Mesodermal cell (in vitro differentiated cells): ENCODE measurements at regions not wholly inside any gene's neighbourhood (a gene's known extent, or its start where the extent isn't known, plus 50 kb on each side); places are given as distances from the start of the nearest gene placed in this dataset.

Source experiments
- H3K27ac ChIP-seq: 2 replicates; pipeline ENCODE4 v1.7.0; 2013; ENCODE audit warnings: mild to moderate bottlenecking, low read depth, low read length, moderate library complexity; ENCODE audit not compliant: severe bottlenecking
- H3K36me3 ChIP-seq: 2 replicates; pipeline ENCODE4 v1.7.1; 2013; ENCODE audit warnings: mild to moderate bottlenecking, low read length, moderate library complexity; ENCODE audit not compliant: control insufficient read depth, insufficient read depth
- H3K4me1 ChIP-seq: one replicate; pipeline ENCODE4 v1.7.1; 2013; ENCODE audit warnings: mild to moderate bottlenecking, low read length; ENCODE audit not compliant: insufficient read depth, control insufficient read depth, poor library complexity, severe bottlenecking
- H3K4me3 ChIP-seq: 2 replicates; pipeline ENCODE4 v1.7.0; 2013; ENCODE audit warnings: low read length, control low read depth, mild to moderate bottlenecking; ENCODE audit not compliant: insufficient read depth, poor library complexity, severe bottlenecking; ENCODE audit errors: extremely low read depth
- H3K9me3 ChIP-seq: 2 replicates; pipeline ENCODE4 v1.7.1; 2013; ENCODE audit warnings: mild to moderate bottlenecking, low read length, moderate library complexity; ENCODE audit not compliant: control insufficient read depth
- WGBS, 2 experiments: methylation state at CpG; one replicate each; pipeline ENCODE4 v1.1.5; 2013; ENCODE audit warnings: missing lambda C conversion rate in 2 of 2; ENCODE audit not compliant: insufficient coverage in 2 of 2; 5-methylcytosine and 5-hydroxymethylcytosine counted together

DNA sequence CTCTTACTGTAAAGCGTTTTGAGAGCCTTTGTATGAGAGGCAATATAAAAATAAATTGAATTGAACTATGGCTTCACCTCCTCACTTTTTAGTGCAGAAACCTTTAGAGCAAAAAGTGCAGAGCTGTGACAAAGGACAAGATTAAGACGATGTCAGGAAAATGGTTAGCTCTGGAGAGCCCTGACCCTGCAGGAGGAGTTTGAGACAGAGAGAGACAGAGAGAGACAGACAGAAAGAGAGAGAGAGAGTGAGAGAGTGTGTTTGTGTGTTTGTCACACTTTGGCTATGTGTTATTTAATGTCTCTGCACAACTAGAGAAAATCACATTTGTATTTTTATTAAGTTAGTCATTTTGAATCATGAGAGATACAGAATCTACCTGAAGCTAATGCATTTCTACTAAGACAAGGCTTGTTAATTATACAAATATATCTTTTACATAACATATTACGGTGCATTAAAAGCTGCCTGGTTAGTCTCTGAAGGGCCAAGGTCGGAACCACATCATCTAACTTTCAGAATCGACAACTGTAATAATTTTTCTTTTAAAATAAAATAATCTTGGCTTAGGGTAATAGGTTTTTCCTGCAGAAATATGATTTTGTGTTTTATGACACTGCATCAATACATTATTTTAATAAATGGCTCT is 423.5 kb upstream of the ZEB2 start:
- no peak overlapping the region for H3K4me3 ChIP-seq
- H3K4me1 ChIP-seq: peaks cover 23% of the 10 kb centered on the region
- H3K36me3 ChIP-seq: no peaks in the 10 kb centered on the region
- H3K27ac ChIP-seq: peak overlapping the region; percentile 31
- no peaks in the 10 kb centered on the region for H3K9me3 ChIP-seq
- WGBS, 2 experiments: 86 to 93% methylated on average over 1 of the region's 5 CpGs

DNA sequence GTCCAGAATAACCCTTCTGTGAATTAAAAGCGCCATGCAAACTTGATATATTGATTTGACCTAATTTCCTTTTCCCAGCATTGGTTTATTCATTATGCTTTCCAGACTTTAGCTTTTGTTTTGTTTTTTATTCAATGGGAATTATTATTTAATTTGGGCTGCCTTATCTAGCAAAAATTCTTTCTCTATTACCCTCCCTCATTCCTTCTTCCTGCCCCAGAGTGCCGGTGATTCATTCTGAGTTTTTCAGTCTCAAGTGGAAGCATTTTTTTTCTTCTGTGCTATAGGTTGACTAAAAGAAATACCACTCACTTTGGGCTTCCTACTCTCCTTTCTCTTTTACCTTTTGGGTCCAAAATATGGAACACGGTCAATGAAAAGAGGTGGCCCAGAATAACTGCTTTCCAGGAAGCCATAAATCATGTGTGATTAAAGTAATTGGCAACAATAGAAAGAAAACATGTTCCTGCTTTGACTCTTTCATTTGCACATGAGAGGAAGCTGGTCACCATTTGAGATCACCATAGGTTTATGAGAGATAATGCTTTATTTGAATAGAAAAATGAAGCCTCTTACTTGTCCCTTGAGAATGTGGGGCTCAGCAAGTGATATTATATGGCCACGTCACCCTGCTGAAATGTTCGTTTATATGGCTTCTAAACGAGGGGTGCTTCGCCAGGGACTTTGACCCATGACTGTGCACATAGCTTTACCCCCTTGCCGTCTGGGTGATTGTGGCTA is 422.8 kb upstream of the ZEB2 start:
- no peaks in the 10 kb centered on the region for H3K36me3 ChIP-seq
- no peaks in the 10 kb centered on the region for H3K9me3 ChIP-seq
- H3K27ac ChIP-seq: no peak overlapping the region
- H3K4me3 ChIP-seq: no peak overlapping the region
- WGBS, 2 experiments: 94 to 97% methylated on average over 5 to 6 of the region's 8 CpGs
- peaks cover 30% of the 10 kb centered on the region for H3K4me1 ChIP-seq

DNA sequence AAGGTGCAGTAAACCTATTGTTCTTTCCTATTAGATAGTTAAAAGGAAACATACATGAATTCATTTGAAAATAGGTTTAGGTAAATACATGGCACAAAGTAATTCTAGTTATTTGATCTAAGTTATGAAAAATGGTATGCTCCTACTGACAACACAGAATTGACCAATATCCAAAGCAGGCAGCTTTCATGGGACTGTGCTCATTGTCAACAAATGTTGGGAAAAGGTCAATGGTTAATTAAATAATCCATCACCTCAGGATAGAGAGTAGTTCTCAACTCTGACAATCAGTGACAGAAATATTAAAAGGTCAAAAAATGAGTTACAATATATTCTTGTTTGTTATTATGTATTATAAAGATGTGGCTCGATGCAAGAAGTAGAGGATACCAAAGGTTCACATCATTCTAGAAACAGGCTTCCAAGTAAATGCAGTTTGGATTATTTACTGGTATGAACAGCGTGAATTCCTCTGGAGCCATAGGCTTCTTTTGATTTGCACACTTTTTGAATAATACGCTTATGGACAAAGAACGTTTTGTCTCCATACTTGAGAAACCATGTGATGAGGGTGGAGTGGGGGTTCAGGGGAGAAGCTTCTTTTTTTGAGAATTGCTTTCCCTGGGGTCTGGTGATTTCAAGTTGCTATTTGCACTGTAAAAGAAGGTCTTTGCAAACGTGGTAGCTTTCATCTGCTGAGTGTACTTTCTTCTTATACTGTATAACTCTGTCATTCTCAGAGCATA is 422.0 kb upstream of the ZEB2 start:
- Histone ChIP-seq H3K36me3 (no peaks in the 10 kb centered on the region), H3K27ac (no peak overlapping the region), H3K9me3 (no peaks in the 10 kb centered on the region), H3K4me1 (peaks cover 31% of the 10 kb centered on the region), H3K4me3 (no peak overlapping the region)
- 55 to 94% methylated on average over 2 to 4 of the region's 5 CpGs for WGBS, 2 experiments

DNA sequence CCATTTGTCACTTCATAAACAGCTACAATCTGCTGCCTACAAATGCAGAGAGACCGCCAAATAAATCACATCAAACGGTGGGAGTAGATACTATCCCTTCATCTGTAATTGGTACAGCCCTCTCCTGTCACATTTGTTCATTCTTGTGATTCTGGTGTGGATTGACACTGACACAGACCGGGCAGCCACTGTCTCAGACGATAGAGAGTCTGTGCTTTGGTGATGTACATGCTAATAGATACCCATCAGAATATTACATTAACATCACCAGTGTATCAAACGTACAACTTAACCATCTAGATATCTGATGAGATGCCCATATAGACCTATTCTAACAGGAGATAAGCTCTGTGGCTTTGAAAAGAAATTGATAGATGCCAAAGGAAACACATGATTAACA is 419.7 kb upstream of the ZEB2 start:
- Histone ChIP-seq H3K4me1 (peaks cover 36% of the 10 kb centered on the region), H3K27ac (no peak overlapping the region), H3K36me3 (no peaks in the 10 kb centered on the region), H3K4me3 (no peak overlapping the region), H3K9me3 (no peaks in the 10 kb centered on the region)
- WGBS, 2 experiments: no CpG with 5 or more reads among the region's 5 CpGs

DNA sequence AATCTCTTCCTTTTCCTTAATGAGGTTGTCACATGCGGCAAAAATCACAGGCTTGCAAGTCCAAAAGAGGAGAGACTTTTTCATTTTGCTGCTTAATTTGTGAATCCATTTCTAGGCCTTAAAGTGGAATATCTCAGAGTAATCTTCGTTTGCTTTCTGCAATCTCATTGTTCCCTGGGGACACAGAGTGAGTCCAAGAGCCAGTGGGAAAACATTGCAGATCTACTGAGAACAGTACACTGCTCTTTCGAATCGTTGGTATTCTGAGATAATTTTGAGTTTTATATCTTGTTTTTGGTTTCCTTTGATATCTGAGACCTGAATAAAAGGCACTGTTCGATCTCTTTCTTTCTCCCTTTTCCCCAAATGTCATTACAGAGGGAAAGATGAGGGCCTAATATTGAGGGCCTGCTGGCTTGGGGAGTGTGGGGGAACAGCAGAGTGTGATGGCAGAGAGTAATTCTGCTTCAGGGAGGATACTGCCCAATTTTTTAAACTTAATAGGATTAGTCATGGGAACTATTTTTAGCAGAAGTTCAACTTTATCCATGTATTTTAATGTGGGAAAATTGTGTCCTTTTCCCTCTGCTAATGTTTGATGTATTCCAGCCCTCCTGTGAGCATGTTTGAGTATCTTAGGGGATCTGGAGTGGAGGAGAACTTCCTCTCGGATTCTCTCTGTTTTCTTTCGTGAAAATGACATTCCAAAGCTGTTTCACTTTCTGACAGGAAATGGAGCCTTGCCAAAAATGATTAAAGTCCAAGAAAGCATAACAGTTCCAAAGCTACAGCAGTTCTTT is 418.2 kb upstream of the ZEB2 start:
- 67 to 68% methylated on average over 4 of the region's 7 CpGs for WGBS, 2 experiments
- H3K4me1 ChIP-seq: peaks cover 25% of the 10 kb centered on the region
- H3K27ac ChIP-seq: peak overlapping the region; percentile 88
- H3K36me3 ChIP-seq: no peaks in the 10 kb centered on the region
- no peak overlapping the region for H3K4me3 ChIP-seq
- H3K9me3 ChIP-seq: no peaks in the 10 kb centered on the region

DNA sequence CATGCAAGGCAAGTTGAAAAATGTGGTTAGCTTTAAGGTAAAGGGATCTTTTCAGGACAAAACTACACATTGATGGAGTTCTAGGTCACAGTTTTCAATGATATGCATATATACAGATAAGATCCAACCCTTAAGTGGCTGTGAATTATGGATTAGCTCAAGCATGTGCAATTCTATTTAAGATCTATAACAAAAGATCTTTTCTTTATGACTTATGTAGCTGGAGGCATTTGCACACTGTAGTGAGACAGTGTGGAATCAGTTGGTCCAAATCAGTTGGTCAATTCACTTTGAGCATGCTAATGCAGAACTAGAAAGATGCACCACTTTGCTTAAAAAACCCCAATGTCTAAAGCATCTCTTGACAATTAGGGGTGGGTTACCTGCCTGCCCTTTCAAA is 417.1 kb upstream of the ZEB2 start:
- no peaks in the 10 kb centered on the region for H3K36me3 ChIP-seq
- H3K4me3 ChIP-seq: no peak overlapping the region
- H3K9me3 ChIP-seq: no peaks in the 10 kb centered on the region
- H3K4me1 ChIP-seq: peaks cover 15% of the 10 kb centered on the region
- H3K27ac ChIP-seq: no peak overlapping the region

DNA sequence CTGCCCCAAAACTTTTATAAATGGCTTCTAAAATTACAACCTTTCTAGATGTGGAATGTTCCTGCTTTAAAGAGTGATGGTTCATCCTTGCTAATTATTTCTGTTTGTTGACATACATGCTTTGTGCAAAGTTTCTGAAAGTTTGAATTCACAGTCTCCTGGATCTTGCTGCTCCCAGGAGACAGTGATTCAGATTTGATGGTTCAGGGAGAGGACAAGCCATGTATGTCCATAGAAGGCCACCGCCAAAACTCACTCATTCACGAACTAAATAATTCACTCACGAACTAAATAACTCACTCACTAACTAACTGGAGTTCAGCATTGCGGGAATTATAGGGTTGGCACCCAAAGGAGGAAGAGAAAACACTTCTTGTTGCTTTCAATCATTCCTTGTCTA is 416.5 kb upstream of the ZEB2 start:
- H3K4me1 ChIP-seq: peaks cover 13% of the 10 kb centered on the region
- H3K36me3 ChIP-seq: no peaks in the 10 kb centered on the region
- WGBS, 2 experiments: 80 to 96% methylated on average over 1 to 4 of the region's 4 CpGs
- no peak overlapping the region for H3K27ac ChIP-seq
- H3K9me3 ChIP-seq: no peaks in the 10 kb centered on the region
- no peak overlapping the region for H3K4me3 ChIP-seq

DNA sequence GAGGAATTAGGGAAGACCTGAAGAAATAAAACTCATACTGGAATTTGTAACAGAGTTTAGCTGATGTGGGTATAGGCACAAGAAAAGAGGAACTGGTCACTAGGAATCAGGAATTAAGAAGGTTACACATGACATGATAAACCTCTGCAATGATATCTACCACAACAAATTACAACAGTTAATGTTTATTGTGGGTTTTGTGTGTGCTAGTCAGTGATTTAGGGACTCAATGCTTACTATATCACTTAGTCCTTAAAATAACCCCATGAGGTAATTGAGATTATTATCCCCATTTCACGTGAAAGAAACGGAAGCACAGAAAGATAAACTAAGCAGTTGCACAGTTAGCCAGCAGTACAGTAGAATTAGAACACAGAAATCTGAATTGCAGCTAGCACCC is 415.8 kb upstream of the ZEB2 start:
- Histone ChIP-seq H3K4me3 (no peak overlapping the region), H3K36me3 (no peaks in the 10 kb centered on the region), H3K4me1 (peaks cover 13% of the 10 kb centered on the region), H3K9me3 (no peaks in the 10 kb centered on the region), H3K27ac (no peak overlapping the region)
- 80 to 100% methylated on average over 1 of the region's 2 CpGs for WGBS, 2 experiments

DNA sequence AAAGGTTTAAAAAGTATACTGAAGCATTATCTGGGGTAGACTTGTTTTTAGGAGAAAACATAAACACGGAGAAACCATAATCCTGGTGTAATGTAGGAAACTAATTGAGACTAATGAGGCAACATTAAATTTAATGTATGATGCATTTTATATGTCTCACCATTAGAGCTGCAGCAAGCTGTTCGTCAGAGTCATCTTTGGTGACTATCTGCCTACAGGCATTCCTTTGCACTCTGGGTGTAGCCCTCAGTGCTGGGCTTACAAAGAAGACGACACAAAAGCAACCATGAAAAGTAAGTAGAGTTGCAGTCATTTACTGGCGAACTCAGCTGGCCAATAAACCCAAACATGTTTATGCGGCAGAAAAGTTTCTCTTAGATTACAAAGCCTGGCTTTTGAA is 415.3 kb upstream of the ZEB2 start:
- no peak overlapping the region for H3K27ac ChIP-seq
- WGBS, 2 experiments: 86 to 92% methylated on average over 4 to 5 of the region's 5 CpGs
- no peak overlapping the region for H3K4me3 ChIP-seq
- H3K4me1 ChIP-seq: peaks cover 13% of the 10 kb centered on the region
- H3K9me3 ChIP-seq: no peaks in the 10 kb centered on the region
- no peaks in the 10 kb centered on the region for H3K36me3 ChIP-seq

DNA sequence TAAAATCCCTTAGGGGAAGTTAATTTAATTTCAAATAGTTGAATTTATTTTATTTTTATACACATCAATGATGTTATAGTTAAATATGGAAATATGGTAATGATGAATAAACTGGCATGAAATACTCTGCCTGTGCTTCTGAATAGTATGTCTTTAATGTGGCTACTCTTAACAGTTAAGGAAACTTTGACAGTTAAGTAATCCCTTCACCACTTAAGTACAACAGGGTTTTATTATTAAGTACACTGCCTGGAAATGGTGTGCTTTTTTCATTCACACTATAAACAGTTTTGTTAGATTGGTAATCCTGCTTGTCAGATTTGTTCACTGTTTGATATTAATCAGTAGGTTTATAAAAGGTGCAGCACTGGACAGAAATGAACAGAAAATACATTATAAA is 412.0 kb upstream of the ZEB2 start:
- Histone ChIP-seq H3K9me3 (no peaks in the 10 kb centered on the region), H3K4me1 (peaks cover 5% of the 10 kb centered on the region)

More for the DNA sequence above, 412.0 kb upstream of the ZEB2 start:
- H3K27ac ChIP-seq: no peak overlapping the region
- no peak overlapping the region for H3K4me3 ChIP-seq
- H3K36me3 ChIP-seq: no peaks in the 10 kb centered on the region
